MCF 10A (cell line): ENCODE measurements at regions not wholly inside any gene's neighbourhood (a gene's known extent, or its start where the extent isn't known, plus 50 kb on each side); places are given as distances from the start of the nearest gene placed in this dataset.

Experiments
- BruUV-seq: library from RNA; stranded (reverse); fragments of 400-500 nt; replicated peaks from 2 replicates; lab custom pipeline; 2021; lab: Mats Ljungman, UMichigan
- CTCF ChIA-PET: fragments of 300-600 bp; sonication (Branson Sonifier 250); formaldehyde crosslinking; extraction: SDS; loops from one replicate; lab custom pipeline; 2021; ENCODE audit warnings: antibody characterized with exemption, inconsistent platforms; lab: Yijun Ruan, JAX
- POLR2A ChIA-PET: fragments of 300-600, 350-650 bp; sonication (Branson Sonifier 250); formaldehyde crosslinking; extraction: SDS; loops from one replicate; lab custom pipeline; 2020; ENCODE audit warnings: antibody characterized with exemption, inconsistent platforms; lab: Yijun Ruan, JAX
- DNase-seq: peaks from one replicate; pipeline ENCODE4 v3.0.0-alpha.2; 2018; ENCODE audit not compliant: unreplicated experiment
- H3K27ac Mint-ChIP-seq: one replicate; pipeline ENCODE4 v1.8.0; 2022; ENCODE audit warnings: mild to moderate bottlenecking, low read depth, mixed read lengths; ENCODE audit not compliant: unreplicated experiment
- H3K27me3 Mint-ChIP-seq: one replicate; pipeline ENCODE4 v1.8.0; 2022; ENCODE audit warnings: mixed read lengths; ENCODE audit not compliant: insufficient read depth, unreplicated experiment
- H3K36me3 Mint-ChIP-seq: one replicate; pipeline ENCODE4 v1.8.0; 2022; ENCODE audit warnings: mild to moderate bottlenecking, moderate library complexity, mixed read lengths; ENCODE audit not compliant: insufficient read depth, unreplicated experiment
- H3K4me1 Mint-ChIP-seq: one replicate; pipeline ENCODE4 v1.8.0; 2022; ENCODE audit warnings: mixed read lengths; ENCODE audit not compliant: insufficient read depth, unreplicated experiment
- H3K4me3 Mint-ChIP-seq: one replicate; pipeline ENCODE4 v1.8.0; 2022; ENCODE audit warnings: mild to moderate bottlenecking, moderate library complexity, mixed read lengths; ENCODE audit not compliant: unreplicated experiment
- H3K9me3 Mint-ChIP-seq: one replicate; pipeline ENCODE4 v1.8.0; 2022; ENCODE audit warnings: mixed read lengths; ENCODE audit not compliant: unreplicated experiment
- CTCF ChIP-seq: fragments of 200-600 bp; IDR thresholded peaks from one replicate; pipeline ENCODE4 v1.8.0; 2022; ENCODE audit warnings: antibody characterized with exemption, mild to moderate bottlenecking; ENCODE audit not compliant: unreplicated experiment
- intact Hi-C: fragments of 100-400 bp; cut with micrococcal nuclease; formaldehyde crosslinking; loops from 2 replicates; pipeline ENCODE4 v1.14.1; 2022

- Mint-ChIP-seq H3K4me3 (no peak overlapping the region), H3K27ac (no peak overlapping the region), H3K9me3 (no peaks in the 10 kb centered on the region), H3K4me1 (no peaks in the 10 kb centered on the region), H3K36me3 (no peaks in the 10 kb centered on the region), H3K27me3 (peaks cover 48% of the 10 kb centered on the region)
- ChIA-PET CTCF (interaction anchor here (0.9 to 1.2 kb wide), 2 partner anchors 16 to 317 kb away, joined by 3 to 4 read pairs; no protein-coding TSS in a partner anchor), POLR2A (interaction anchor here (1.3 kb wide), 1 partner anchor 15 kb away, joined by 3 read pairs; no protein-coding TSS in a partner anchor)
- BruUV-seq: no TSS peak
- TF ChIP-seq CTCF: no peak
- intact Hi-C loops: no loop called here
- no peak for DNase-seq
These were observed 96.0 kb downstream of the MED10 start for GRCh38 chr5:6282352-6282751.

- no peaks in the 10 kb centered on the region for H3K9me3 Mint-ChIP-seq
- TF ChIP-seq CTCF: no peak
- H3K27ac Mint-ChIP-seq: no peak overlapping the region
- BruUV-seq: no TSS peak
- intact Hi-C loops: no loop called here
- POLR2A ChIA-PET: interaction anchor here (1.3 kb wide), 1 partner anchor 15 kb away, joined by 3 read pairs; no protein-coding TSS in a partner anchor
- CTCF ChIA-PET: interaction anchor here (0.9 to 1.2 kb wide), 2 partner anchors 16 to 317 kb away, joined by 3 to 4 read pairs; no protein-coding TSS in a partner anchor
- H3K4me3 Mint-ChIP-seq: no peak overlapping the region
- H3K4me1 Mint-ChIP-seq: no peaks in the 10 kb centered on the region
- no peak for DNase-seq
- H3K27me3 Mint-ChIP-seq: peaks cover 48% of the 10 kb centered on the region
- H3K36me3 Mint-ChIP-seq: no peaks in the 10 kb centered on the region
These were observed 96.5 kb downstream of the MED10 start for GRCh38 chr5:6281818-6282217.

GRCh38 chr5:6280425-6281100, 97.8 kb downstream of the MED10 start:
- POLR2A ChIA-PET: no interaction called here
- Mint-ChIP-seq H3K36me3 (no peaks in the 10 kb centered on the region), H3K4me3 (no peak overlapping the region), H3K9me3 (no peaks in the 10 kb centered on the region), H3K4me1 (no peaks in the 10 kb centered on the region), H3K27me3 (peaks cover 55% of the 10 kb centered on the region), H3K27ac (no peak overlapping the region)
- no TSS peak for BruUV-seq
- no peak for TF ChIP-seq CTCF
- no peak for DNase-seq
- intact Hi-C loops: no loop called here
- CTCF ChIA-PET: interaction anchor here (0.5 to 0.7 kb wide), 2 partner anchors 411 to 783 kb away, joined by 3 to 4 read pairs; no protein-coding TSS in a partner anchor

GRCh38 chr5:6279607-6280006, 98.7 kb downstream of the MED10 start:
- H3K4me3 Mint-ChIP-seq: no peak overlapping the region
- H3K36me3 Mint-ChIP-seq: no peaks in the 10 kb centered on the region
- DNase-seq: no peak
- H3K27ac Mint-ChIP-seq: no peak overlapping the region
- H3K4me1 Mint-ChIP-seq: no peaks in the 10 kb centered on the region
- H3K9me3 Mint-ChIP-seq: no peaks in the 10 kb centered on the region
- ChIA-PET POLR2A (no interaction called here), CTCF (no interaction called here)
- H3K27me3 Mint-ChIP-seq: peaks cover 59% of the 10 kb centered on the region
- no peak for TF ChIP-seq CTCF
- no TSS peak for BruUV-seq
- intact Hi-C loops: no loop called here
